ENCODE measurements at regions not wholly inside any gene's neighbourhood (a gene's known extent, or its start where the extent isn't known, plus 50 kb on each side); places are given as distances from the start of the nearest gene placed in this dataset.

DNA sequence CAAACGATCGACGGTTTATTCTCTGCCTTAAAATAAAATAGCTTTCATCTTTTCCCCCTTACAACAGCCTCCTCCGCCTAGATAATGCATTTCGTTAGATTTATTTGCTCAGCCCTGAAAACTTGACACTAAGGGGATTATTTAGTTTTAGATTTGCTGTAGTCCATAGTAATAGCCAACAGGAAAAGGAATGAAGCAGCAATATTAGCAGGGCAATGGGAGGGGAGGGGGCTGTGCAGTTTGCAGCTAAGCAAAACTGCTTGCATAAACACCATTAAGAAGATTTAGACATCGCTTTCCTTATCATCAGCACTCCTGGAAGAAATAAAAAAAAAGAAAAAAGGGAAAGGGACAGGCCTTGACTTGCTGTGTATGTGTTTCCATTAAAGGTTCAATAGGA lies 286.5 kb upstream of the SOX14 start:
- no peak for DNase-seq
- H3K36me3 ChIP-seq (replicated peaks in 1 of 2; ENCODE audit: control insufficient read depth in 1 of 2, insufficient read depth in 2 of 2, low read length in 1 of 2), result no peaks in the 10 kb centered on the region
- H3K4me1 ChIP-seq (ENCODE audit: control insufficient read depth in 1 of 2, insufficient read depth in 2 of 2, low read depth in 1 of 2, low read length in 1 of 2), result no peaks in the 10 kb centered on the region
- no peak overlapping the region for H2AFZ ChIP-seq (ENCODE audit: low read depth)
- H3K4me3 ChIP-seq (ENCODE audit: low read depth in 2 of 2, low read length in 1 of 2), result no peak overlapping the region
- H3K4me2 ChIP-seq, result no peak overlapping the region
- H3K27me3 ChIP-seq (ENCODE audit: insufficient read depth), result no peaks in the 10 kb centered on the region
- no peak overlapping the region for H3K9ac ChIP-seq
- H3K9me3 ChIP-seq, result peaks cover 4% of the 10 kb centered on the region; the same call in 1 of the 2 replicates
- WGBS (ENCODE audit: low lambda C conversion rate), result 36% methylated on average over 6 of the region's 6 CpGs
- CTCF ChIA-PET, result no interaction called here
- TF ChIP-seq, protein P1, sequence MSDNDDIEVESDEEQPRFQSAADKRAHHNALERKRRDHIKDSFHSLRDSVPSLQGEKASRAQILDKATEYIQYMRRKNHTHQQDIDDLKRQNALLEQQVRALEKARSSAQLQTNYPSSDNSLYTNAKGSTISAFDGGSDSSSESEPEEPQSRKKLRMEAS (IDR thresholded peaks at IDR 0.05; ENCODE audit: low read depth), result no peak
- no peak for TF ChIP-seq SIN3A (IDR thresholded peaks at IDR 0.05; ENCODE audit: borderline replicate concordance, low read depth, low read length)
- no peak for TF ChIP-seq USF1 (IDR thresholded peaks at IDR 0.05; ENCODE audit: borderline replicate concordance, low read depth)
- TF ChIP-seq TEAD4 (IDR thresholded peaks at IDR 0.05; ENCODE audit: borderline replicate concordance, insufficient read depth), result no peak
- no peak for TF ChIP-seq FOXM1 (IDR thresholded peaks at IDR 0.05; ENCODE audit: low read depth)
- H3K9me2 ChIP-seq, result no peaks in the 10 kb centered on the region
- H3K27ac ChIP-seq (ENCODE audit: low read depth in 2 of 2, low read length in 1 of 2), result no peak overlapping the region
- POLR2A ChIA-PET, result no interaction called here
- H4K20me1 ChIP-seq (ENCODE audit: insufficient read depth), result no peaks in the 10 kb centered on the region
- H3K79me2 ChIP-seq (ENCODE audit: insufficient read depth), result no peaks in the 10 kb centered on the region
- H3F3A ChIP-seq (replicated peaks; ENCODE audit: insufficient read depth), result no peaks in the 10 kb centered on the region

- Histone ChIP-seq H3K79me2 (ENCODE audit: insufficient read depth) (no peaks in the 10 kb centered on the region), H3K4me2 (no peak overlapping the region), H3K9ac (no peak overlapping the region), H3K9me2 (no peaks in the 10 kb centered on the region), H3K9me3 (no peaks in the 10 kb centered on the region; the same call in 1 of the 2 replicates), H3K27ac (ENCODE audit: low read depth in 2 of 2, low read length in 1 of 2) (no peak overlapping the region), H3F3A (replicated peaks; ENCODE audit: insufficient read depth) (no peaks in the 10 kb centered on the region), H3K4me3 (ENCODE audit: low read depth in 2 of 2, low read length in 1 of 2) (no peak overlapping the region), H2AFZ (ENCODE audit: low read depth) (no peak overlapping the region), H3K27me3 (ENCODE audit: insufficient read depth) (no peaks in the 10 kb centered on the region), H4K20me1 (ENCODE audit: insufficient read depth) (no peaks in the 10 kb centered on the region), H3K4me1 (ENCODE audit: control insufficient read depth in 1 of 2, insufficient read depth in 2 of 2, low read depth in 1 of 2, low read length in 1 of 2) (no peaks in the 10 kb centered on the region), H3K36me3 (replicated peaks in 1 of 2; ENCODE audit: control insufficient read depth in 1 of 2, insufficient read depth in 2 of 2, low read length in 1 of 2) (no peaks in the 10 kb centered on the region)
- TF ChIP-seq ELF1 (IDR thresholded peaks at IDR 0.05), result no peak
- TF ChIP-seq RCOR1 (IDR thresholded peaks at IDR 0.05; ENCODE audit: low read length), result no peak
- TF ChIP-seq GATA2 (CRISPR knock-in tag; IDR thresholded peaks at IDR 0.05), result no peak
- TF ChIP-seq, protein P2, sequence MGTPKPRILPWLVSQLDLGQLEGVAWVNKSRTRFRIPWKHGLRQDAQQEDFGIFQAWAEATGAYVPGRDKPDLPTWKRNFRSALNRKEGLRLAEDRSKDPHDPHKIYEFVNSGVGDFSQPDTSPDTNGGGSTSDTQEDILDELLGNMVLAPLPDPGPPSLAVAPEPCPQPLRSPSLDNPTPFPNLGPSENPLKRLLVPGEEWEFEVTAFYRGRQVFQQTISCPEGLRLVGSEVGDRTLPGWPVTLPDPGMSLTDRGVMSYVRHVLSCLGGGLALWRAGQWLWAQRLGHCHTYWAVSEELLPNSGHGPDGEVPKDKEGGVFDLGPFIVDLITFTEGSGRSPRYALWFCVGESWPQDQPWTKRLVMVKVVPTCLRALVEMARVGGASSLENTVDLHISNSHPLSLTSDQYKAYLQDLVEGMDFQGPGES (IDR thresholded peaks at IDR 0.05; ENCODE audit: low read depth, low read length), result no peak
- TF ChIP-seq ZBTB33 (IDR thresholded peaks at IDR 0.05; ENCODE audit: borderline replicate concordance, low read depth), result no peak
- no peak for TF ChIP-seq YY1 (IDR thresholded peaks at IDR 0.05; ENCODE audit: low read depth)
- no peak for TF ChIP-seq NRF1 (IDR thresholded peaks at IDR 0.05; ENCODE audit: low read depth, low read length)
- CTCF ChIA-PET, result interaction anchor here (1.1 kb wide), 1 partner anchor 24 kb away, joined by 3 read pairs; no protein-coding TSS in a partner anchor
- WGBS (ENCODE audit: low lambda C conversion rate), result 34% methylated on average over 28 of the region's 29 CpGs
- POLR2A ChIA-PET, result no interaction called here
- DNase-seq, result peak; percentile 7
Measured at GRCh38 chr3:137509354-137510045, 254.6 kb upstream of the SOX14 start.

Measured in SK-N-SH (cell line).